Hypothalamus (tissue), 51 donors: ENCODE measurements at regions not wholly inside any gene's neighbourhood (a gene's known extent, or its start where the extent isn't known, plus 50 kb on each side); places are given as distances from the start of the nearest gene placed in this dataset.
"Not testable (repeated sequence)": the region's sequence is repeated elsewhere in the genome, so short reads cannot be mapped to it uniquely, and the experiment has no call there.

Source experiments
- DNase-seq, 51 donors: peaks; one replicate each; lab custom pipeline; 2025; lab: John Stamatoyannopoulos, UW

DNA sequence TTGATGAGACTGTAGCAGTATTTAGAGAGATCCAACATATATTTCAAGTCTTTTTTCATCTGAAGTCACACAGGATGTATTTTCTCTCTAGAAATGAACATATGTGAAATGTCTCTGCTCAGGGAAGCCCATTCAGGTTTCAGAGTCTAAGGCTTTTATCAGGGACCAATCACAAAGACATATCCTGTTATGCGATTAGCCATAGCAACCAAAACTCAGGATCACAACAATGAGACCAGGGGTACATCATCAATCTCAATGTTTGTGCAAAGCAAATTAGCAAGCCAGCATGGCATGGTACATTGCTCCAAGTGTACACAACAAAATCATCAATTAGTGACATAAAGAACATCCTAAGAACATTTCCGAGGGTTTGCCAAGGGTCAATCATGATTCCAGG lies 99.2 kb upstream of the AMN1 start:
- DNase-seq: no peak

DNA sequence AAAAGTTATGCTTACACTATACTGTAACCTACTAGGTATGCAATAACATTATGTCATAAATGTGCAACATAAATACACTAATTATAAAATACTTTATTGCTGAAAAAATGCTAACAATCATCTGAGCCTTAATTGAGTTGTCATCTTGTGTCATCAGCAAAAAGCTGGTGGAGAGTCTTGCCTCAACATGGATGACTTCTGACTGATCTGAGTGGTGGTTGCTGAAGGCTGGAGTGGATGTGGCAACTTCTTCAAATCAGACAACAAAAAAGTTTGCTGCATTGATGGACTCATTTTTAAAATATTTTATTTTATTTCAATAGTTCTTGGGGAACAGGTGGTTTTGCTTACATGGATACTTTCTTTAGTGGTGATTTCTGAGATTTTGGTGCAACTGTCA lies 93.9 kb upstream of the AMN1 start:
- no peak for DNase-seq

DNA sequence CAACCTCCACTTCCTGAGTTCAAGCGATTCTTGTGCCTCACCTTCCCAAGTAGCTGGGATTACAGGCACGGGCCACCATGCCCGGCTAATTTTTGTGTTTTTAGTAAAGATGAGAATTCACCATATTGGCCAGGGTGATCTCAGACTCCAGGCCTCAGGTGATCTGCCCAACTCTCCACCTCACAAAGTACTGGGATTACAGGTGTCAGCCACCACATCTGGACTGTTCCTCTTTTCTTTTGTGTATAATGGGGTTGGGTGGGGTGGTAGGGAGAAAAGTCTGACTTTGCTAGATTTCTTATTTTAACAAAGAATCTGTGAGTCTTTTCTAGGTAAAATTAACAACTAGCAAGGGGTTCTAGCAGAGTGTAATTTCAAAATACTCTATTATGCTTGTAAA lies 92.7 kb upstream of the AMN1 start:
- DNase-seq: no peak

DNA sequence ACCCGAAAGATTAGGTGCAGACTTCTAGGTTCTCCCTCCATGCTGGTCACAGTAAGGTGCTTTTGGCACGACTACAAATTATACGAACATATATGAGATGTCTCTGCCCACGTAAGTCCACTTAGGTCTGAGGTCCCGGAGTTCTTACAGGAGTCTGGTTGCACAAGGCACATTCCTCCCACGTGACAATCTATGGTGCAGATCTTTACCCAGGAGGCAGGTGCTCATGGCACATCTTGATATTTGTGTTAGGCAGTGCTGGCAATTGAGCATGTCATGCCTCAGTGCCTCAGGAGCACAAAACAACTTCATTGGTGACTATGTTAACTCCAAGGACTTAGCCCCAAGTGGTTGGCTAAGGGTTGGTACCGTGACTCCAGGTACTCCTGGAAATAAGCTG lies 92.0 kb upstream of the AMN1 start:
- DNase-seq: no peak

DNA sequence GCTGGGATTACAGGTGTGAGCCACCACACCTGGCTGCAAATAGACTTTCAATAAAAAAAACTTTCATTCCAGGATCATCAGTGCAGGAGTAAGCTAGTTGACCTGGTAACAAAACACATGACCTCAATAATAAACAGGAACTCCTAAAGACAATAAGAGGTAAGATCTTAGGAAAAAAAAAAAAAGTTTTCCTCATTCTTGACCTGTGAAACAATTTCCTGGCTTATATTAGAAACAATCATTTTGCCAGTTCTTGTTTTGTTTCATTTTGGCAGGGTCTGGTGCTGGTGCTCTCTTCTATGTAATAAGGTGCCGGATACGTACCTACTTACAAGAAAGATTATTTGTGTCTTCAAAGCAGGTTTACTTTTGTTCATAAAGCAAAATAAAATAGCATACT lies 90.6 kb upstream of the AMN1 start:
- no peak for DNase-seq

DNA sequence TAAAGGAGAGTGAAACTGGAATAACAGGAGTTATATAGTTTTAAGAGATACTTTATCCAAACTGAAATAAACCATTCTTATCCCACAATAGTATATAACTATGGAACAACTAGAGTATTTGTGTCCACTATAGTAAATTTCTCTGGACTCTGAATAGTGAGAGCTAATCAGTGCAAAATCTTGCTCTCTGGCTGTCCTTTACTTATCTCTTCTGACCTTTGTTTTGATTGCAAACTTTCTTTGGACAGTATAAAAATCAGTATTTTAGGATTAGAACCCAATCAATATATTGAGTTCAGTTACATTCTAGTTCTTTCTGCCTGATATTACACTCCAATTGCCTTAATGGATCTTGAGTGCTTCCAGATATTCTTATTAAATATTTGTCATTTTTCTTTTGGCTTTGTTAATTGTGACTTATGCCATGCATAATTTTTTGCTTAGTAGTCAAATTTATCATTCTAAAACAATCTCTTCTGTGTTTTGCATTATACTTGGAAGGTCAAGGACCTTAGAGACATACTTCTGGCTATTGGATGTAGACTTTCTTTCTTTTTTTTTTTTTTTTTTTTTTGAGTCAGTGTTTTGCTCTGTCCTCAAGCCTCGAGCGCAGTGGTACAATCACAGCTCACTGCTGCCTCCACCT lies 89.9 kb upstream of the AMN1 start:
- no peak for DNase-seq

DNA sequence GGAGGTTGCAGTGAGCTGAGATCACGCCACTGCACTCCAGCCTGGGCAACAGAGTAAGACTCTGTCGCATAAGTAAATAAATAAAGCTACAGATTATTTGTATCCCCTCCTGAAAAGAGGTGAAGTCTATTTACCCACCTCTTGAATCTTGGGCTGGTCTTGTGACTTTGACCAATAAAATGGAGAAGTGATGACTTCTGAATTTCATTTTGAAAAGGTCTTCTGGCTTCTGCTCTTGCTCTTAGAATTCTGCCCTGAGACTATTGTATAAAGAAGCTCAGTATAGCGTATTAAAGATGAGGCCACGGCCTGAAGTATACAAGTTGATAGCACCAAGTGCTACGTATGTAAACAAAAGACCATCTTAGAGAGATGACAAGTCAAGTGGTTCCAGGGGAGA lies 88.3 kb upstream of the AMN1 start:
- no peak for DNase-seq

DNA sequence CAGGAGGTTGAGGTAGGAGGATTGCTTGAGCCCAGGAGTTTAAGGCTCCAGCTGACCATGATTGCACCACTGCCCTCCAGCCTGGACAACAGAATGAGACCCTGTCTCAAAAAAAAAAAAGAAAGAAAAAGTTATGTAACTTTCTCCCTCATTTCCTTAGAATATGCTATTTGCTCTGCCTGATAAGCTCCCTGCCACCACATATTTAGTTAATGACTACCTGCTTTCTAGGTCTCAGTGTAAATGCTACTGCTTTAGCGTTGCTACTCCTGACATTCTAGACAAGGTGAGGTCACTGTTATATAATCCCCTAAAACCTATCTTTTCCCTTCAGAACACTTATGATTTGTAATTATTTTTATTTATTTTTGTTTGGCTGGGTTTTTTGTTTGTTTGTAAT lies 86.3 kb upstream of the AMN1 start:
- no peak for DNase-seq

DNA sequence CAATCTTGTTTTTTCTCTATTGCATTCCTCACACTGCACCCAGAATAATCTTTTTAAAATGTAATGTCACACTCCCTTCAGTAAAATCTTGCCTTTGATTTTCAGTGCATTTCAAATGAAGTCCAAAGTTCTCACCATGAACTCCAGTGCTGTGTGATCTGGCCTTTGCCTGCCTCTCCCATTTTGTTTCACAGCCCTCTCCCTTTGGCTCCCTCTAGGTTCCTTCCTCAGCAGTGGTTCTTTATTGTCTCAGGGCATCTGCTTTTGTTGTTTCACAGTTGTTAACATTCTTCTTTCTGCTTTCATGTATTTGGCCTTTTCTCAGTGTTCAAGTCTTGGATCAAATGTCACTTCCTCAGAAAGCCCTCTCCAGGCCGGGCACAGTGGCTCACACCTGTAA lies 84.5 kb upstream of the AMN1 start:
- no peak for DNase-seq

DNA sequence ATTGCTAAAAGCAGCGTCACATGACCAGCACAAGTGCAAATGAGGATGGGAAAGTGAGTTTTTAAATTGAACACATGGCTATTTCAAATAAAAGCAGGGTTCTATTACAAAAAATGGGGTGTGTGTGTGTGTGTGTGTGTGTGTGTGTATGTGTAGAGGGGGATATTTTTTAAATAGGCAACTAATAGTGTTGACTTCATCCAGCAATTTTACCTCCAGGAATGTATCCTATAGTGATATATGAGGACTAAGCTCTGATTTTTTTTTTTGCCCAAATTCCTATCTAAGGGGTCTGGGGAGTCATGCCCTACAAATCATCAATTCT lies 78.9 kb upstream of the AMN1 start:
- no peak for DNase-seq

DNA sequence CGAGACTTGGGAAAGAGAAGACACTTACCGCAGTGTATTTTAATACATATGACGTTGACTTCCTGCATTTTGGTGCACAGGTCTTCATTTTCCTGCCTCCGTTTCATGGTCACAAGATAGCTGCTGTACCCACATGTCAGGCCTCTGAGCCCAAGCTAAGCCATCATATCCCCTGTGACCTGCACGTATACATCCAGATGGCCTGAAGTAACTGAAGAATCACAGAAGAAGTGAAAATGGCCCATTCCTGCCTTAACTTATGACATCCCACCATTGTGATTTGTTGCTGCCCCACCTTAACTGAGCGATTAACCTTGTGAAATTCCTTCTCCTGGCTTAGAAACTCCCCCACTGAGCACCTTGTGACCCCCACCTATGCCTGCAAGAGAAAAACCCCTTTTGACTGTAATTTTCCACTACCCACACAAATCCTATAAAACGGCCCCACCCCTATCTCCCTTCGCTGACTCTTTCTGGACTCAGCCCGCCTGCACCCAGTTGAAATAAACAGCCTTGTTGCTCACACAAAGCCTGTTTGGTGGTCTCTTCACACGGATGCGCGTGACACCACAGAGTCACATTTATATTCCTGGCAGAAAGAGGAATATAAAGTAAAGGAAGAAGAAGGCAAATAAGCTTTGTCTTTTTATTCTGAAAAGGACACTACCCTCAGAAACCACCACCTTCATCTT lies 78.4 kb upstream of the AMN1 start:
- DNase-seq: not testable (repeated sequence)

DNA sequence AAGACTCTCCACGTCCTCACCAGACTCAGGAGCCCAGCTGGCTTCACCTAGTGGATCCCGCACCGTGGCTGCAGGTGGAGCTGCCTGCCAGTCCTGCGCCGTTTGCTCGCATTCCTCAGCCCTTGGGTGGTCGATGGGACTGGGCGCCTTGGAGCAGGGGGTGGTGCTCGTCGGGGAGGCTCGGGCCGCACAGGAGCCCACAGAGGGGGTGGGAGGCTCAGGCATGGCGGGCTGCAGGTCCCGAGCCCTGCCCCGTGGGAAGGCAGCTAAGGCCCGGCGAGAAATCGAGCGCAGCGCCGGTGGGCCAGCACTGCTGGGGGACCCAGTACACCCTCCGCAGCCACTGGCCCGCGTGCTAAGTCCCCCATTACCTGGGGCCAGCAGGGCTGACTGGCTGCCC lies 76.9 kb upstream of the AMN1 start:
- DNase-seq: not testable (repeated sequence)

DNA sequence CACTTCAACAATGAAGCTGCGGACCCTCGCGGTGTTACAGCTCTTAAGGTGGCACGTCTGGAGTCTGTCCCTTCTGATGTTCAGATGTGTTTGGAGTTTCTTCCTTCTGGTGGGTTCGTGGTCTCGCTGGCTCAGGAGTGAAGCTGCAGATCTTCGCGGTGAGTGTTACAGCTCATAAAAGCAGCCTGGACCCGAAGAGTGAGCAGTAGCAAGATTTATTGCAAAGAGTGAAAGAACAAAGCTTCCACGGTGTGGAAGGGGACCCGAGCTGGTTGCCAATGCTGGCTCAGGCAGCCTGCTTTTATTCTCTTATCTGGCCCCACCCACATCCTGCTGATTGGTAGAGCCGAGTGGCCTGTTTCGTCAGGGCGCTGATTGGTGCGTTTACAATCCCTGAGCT lies 75.9 kb upstream of the AMN1 start:
- DNase-seq: not testable (repeated sequence)

DNA sequence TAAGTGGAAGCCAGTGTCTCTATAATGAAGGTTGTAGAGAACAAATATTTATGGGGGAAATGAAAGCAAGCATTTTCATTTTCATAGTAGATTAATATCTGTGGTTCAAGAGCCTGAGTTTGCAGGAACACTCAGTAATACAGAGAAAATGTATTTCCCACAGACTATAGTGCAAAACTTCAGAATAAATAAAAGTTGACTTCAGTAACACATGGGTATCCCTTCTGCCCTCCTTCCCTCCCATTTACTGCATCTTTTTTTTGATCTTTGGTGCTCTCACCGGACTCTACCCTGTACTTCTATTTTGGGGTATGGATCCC lies 75.3 kb upstream of the AMN1 start:
- no peak for DNase-seq

DNA sequence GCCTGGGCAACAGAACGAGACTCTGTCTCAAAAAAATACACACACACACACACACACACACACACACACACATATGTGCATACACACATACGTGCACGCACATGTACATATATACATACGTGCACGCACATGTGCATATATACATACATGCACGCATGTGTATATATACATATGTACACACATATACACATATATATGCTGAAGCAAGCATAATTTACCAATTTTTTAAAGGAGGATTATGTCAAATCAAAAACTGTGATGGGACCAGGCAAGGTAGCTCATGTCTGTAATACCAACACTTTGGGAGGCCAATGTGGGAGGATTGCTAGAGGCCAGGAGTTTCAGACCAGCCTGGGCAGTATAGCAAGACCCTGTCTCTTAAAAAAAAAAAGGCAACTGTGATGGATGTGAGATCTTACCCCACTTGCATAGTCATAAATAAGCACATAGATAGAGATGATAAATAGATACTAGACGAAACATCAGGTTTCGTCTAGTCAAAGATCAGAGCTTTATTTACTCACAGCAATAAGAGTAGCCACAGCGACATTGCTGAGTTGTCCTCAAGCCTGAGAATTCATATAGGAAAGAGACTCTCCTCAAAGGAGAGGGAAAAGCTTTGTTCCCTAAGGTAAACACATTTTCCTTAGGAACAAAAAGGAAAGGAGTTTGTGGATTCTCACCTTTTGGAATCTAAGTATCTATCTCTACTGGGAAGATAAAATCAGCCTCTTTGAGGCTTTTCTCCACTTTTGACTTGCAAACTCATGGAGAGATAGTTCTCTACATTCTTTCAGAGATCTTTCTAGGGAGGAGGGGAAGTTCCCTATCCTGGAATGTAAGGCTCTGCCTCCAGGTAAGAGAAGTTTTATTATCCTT lies 74.7 kb upstream of the AMN1 start:
- no peak for DNase-seq

DNA sequence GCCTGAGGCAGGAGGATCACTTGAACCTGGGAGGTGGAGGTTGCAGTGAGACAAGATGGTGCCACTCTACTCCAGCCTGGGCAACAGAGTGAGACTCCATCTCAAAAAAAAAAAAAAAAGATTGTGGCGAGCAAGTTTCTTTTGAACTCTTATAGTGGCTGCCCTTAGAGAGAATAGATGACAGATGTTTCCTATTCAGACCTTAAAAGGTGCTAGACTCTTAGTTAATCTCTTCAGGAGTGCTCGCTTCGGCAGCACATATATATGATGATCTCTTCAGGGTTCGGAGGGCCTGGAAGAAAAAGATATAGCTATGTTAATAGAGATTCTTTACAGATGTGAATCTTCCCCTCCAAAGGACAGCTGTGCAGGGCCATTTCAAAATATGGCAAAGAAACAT lies 73.1 kb upstream of the AMN1 start:
- no peak for DNase-seq

DNA sequence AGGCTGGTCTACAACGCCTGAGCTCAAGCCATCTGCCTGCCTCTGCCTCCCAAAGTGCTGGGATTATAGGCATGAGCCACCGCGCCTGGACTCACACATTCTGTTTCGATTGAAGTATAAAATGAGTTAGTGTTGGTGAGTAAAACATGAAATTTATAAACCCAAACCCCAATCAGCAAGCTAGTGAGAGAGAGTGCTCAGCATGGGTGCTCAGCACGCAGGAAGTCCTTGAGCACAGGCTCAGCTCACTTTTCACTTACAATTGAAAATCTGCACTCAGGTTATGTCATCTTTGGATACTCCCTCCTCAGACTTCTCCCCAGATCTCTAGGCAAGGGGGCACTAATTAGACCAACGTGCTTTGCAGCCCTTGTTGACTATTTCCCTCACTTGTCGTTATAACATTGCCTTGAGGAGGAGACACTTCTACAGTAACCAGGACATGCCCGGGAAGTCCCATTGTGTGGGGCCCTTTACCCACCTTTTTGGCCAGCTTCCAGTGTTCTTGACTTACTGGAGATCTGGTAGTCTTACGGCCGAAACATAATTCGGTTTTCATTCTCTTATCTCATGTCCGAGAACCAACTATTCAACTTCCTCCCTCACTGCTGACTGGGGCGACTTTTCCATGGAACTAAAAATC lies 68.5 kb upstream of the AMN1 start:
- no peak for DNase-seq

DNA sequence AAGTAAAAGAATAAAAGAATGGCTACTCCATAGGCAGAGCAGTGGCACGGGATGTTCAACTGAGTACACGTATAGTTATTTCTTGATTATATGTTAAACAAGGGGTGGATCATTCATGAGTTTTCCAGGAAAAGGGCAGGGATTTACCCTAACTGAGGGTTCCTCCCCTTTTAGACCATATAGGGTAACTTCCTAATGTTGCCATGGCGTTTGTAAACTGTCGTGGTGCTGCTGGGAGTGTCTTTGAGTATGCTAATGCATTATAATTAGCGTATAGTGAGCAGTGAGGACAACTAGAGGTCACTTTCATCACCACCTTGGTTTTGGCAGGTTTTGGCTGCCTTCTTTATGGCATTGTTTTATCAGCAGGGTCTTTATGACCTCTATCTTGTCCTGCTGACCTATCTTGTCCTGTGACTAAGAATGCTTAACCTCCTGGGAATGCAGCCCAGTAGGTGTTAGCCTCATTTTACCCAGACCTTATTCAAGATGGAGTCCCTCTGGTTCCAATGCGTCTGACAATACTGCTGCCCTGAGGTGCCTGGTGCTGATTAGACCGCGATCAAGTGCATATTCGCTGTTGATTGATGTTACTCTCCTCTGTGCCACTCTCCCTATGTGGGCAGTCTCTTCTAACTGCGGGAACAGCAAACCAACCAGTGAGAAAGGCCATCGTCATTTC lies 67.6 kb upstream of the AMN1 start:
- no peak for DNase-seq

DNA sequence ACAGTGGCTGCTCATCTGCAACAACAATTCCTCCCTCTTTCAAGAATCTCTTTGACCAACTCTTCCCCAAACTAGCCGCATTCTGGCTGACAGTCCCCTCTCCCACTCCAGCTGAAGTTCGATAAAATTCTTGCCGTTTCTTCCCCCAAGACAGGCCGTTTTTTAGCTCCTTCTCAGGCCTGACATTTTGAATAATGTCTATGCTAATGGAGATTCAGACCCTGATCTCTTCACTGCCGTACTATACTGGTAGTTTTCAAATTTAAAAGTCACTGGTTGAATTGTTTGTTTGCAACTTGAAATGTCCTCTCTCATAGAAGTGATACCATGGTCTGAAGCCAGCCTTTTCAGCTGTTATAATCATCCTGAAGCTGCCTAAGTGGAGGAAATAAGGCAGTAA lies 65.9 kb upstream of the AMN1 start:
- DNase-seq: no peak

DNA sequence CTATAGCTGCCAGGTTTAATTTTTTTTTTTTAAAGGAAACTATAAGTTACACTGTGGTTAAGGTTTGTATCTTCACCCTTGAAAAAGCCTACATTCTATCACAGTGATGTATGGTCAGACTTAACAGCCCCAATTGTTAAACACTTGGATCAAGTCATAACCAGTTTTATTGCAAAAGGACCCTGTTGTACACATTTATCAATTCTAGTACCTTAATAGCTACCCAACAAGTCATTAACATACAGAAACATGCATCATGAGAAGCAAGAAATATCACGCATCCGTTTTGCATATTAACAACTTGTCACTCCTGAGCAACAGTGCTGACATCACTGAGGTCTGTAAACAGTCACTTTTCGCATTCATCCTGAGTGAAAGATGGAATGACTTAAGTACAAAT lies 62.4 kb upstream of the AMN1 start:
- not testable (repeated sequence) for DNase-seq

DNA sequence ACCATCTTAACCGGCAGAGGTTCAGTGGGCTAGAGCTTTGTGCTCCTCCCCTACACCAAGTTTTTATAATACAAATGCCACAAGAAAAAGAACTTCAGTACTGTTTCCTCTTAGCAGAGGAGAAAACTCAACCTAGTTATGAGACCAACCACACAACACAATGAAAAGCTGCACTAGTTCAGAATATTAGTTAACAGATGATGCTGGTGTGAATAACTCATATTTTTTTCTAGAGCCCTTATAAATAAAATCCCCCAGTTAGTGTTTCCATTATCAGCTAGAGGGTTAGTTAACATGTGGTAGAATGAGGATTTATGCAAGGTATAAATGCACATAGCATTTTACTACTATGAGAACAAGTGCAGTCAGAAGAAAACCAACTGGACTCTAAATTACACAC lies 61.9 kb upstream of the AMN1 start:
- no peak for DNase-seq
